ENCODE measurements at regions not wholly inside any gene's neighbourhood (a gene's known extent, or its start where the extent isn't known, plus 50 kb on each side); places are given as distances from the start of the nearest gene placed in this dataset.
A peak's percentile ranks its signal among the peaks of the same experiment; 100 is the strongest.

DNA sequence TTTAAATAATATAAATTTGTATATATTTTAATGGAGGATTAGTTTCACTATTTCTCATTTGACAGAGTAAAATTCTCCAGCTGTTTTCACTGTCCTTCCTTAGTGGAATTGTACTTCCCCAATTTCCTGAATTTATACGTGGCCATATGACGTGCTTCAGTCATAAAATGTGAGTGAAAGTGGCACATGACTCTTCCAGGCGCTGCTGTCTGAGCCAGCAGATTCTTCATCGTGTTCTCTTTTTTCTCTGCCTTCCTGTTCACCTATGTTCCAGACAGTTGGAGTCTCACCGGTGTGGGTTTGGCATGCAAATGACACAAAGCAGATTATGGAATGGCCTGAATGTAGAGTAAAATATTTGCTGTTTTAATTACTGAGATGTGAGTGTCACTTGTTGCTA lies 684.1 kb downstream of the SEMA5A start:
- Histone ChIP-seq H3K4me2 (no peak overlapping the region), H3K79me2 (ENCODE audit: low read depth) (no peaks in the 10 kb centered on the region), H3F3A (ENCODE audit: low read depth) (no peaks in the 10 kb centered on the region), H3K4me3 (no peak overlapping the region), H3K9ac (no peak overlapping the region), H2AFZ (replicated peaks) (no peak overlapping the region), H3K4me1 (peaks cover 7% of the 10 kb centered on the region), H3K9me3 (ENCODE audit: low read depth) (no peaks in the 10 kb centered on the region), H3K36me3 (no peaks in the 10 kb centered on the region), H3K27me3 (no peaks in the 10 kb centered on the region), H3K27ac (no peak overlapping the region), H4K20me1 (ENCODE audit: low read depth) (no peaks in the 10 kb centered on the region)
- peaks cover 2% of the 10 kb centered on the region for H3K27me3 Mint-ChIP-seq (ENCODE audit: insufficient read depth, low read depth)
- no peak overlapping the region for H3K4me3 Mint-ChIP-seq
- DNase-seq (ENCODE audit: low spot score): no peak
- peaks cover 2% of the 10 kb centered on the region for H3K9me3 Mint-ChIP-seq
- peaks cover 3% of the 10 kb centered on the region for H3K4me1 Mint-ChIP-seq
- H3K36me3 Mint-ChIP-seq: no peaks in the 10 kb centered on the region
- no peak overlapping the region for H3K27ac Mint-ChIP-seq
- TF ChIP-seq EZH2phosphoT487 (IDR thresholded peaks at IDR 0.05): no peak
- no peak for TF ChIP-seq EZH2 (IDR thresholded peaks at IDR 0.05)
- TF ChIP-seq, protein P1, sequence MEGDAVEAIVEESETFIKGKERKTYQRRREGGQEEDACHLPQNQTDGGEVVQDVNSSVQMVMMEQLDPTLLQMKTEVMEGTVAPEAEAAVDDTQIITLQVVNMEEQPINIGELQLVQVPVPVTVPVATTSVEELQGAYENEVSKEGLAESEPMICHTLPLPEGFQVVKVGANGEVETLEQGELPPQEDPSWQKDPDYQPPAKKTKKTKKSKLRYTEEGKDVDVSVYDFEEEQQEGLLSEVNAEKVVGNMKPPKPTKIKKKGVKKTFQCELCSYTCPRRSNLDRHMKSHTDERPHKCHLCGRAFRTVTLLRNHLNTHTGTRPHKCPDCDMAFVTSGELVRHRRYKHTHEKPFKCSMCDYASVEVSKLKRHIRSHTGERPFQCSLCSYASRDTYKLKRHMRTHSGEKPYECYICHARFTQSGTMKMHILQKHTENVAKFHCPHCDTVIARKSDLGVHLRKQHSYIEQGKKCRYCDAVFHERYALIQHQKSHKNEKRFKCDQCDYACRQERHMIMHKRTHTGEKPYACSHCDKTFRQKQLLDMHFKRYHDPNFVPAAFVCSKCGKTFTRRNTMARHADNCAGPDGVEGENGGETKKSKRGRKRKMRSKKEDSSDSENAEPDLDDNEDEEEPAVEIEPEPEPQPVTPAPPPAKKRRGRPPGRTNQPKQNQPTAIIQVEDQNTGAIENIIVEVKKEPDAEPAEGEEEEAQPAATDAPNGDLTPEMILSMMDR (IDR thresholded peaks at IDR 0.05): no peak

DNA sequence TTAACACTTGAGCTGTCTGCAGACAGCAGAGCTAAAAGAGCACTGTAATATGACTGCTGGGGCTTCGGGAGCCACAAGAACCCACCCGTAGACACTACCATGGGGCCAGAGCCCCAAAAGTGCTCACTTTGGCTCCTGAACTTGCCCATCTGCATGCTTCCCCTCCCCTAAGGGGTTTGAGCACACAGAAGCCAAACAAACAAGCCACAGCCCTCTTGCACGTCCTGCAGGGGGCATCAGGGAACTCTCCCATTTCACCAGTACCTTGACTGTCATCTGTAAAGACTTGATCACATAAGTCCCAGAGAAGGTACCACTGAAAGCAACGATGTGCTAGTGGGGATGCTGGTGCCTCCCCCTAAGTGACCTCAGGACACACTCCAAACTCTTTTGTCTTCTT lies 681.8 kb downstream of the SEMA5A start:
- Histone ChIP-seq H2AFZ (replicated peaks) (no peak overlapping the region), H3K4me3 (no peak overlapping the region), H4K20me1 (ENCODE audit: low read depth) (no peaks in the 10 kb centered on the region), H3K9me3 (ENCODE audit: low read depth) (no peaks in the 10 kb centered on the region), H3F3A (ENCODE audit: low read depth) (no peaks in the 10 kb centered on the region), H3K27me3 (no peaks in the 10 kb centered on the region), H3K27ac (no peak overlapping the region), H3K9ac (no peak overlapping the region), H3K36me3 (no peaks in the 10 kb centered on the region), H3K79me2 (ENCODE audit: low read depth) (no peaks in the 10 kb centered on the region), H3K4me2 (no peak overlapping the region), H3K4me1 (peaks cover 7% of the 10 kb centered on the region)
- H3K36me3 Mint-ChIP-seq: no peaks in the 10 kb centered on the region
- peaks cover 2% of the 10 kb centered on the region for H3K27me3 Mint-ChIP-seq (ENCODE audit: insufficient read depth, low read depth)
- peaks cover 3% of the 10 kb centered on the region for H3K4me1 Mint-ChIP-seq
- H3K9me3 Mint-ChIP-seq: peaks cover 2% of the 10 kb centered on the region
- no peak overlapping the region for H3K4me3 Mint-ChIP-seq
- no peak for TF ChIP-seq EZH2 (IDR thresholded peaks at IDR 0.05)
- TF ChIP-seq, protein P1 (IDR thresholded peaks at IDR 0.05): peak; percentile 65
- DNase-seq (ENCODE audit: low spot score): peak; percentile 56
- no peak overlapping the region for H3K27ac Mint-ChIP-seq

DNA sequence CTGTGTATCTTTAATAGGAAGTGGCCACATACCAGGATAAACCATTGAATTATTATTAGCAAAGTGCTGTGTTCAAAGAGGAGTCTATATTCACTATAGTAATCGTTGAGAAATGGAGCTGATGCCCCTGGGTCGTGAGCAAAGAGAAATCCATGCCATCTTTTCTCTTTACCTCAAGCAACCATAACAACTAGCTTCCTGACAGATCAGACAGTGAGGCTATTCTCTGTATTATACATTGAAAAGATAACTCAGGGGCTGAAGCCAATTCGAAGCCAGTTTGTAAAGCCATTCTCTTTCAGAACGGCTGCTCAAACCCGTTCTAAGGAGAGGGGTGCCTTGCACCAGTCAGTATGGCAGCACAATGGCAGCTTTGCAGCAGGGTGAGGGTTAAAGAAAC lies 680.6 kb downstream of the SEMA5A start:
- Mint-ChIP-seq H3K27me3 (ENCODE audit: insufficient read depth, low read depth) (peaks cover 2% of the 10 kb centered on the region), H3K4me1 (peaks cover 3% of the 10 kb centered on the region), H3K27ac (no peak overlapping the region), H3K36me3 (no peaks in the 10 kb centered on the region), H3K9me3 (peaks cover 2% of the 10 kb centered on the region), H3K4me3 (no peak overlapping the region)
- Histone ChIP-seq H3K79me2 (ENCODE audit: low read depth) (no peaks in the 10 kb centered on the region), H3K36me3 (no peaks in the 10 kb centered on the region), H3K9ac (no peak overlapping the region), H3K27me3 (no peaks in the 10 kb centered on the region), H3K27ac (no peak overlapping the region), H3K9me3 (ENCODE audit: low read depth) (no peaks in the 10 kb centered on the region), H3K4me2 (peak overlapping the region; percentile 3), H3K4me1 (peaks cover 7% of the 10 kb centered on the region), H2AFZ (replicated peaks) (peak overlapping the region; percentile 83), H4K20me1 (ENCODE audit: low read depth) (no peaks in the 10 kb centered on the region), H3K4me3 (no peak overlapping the region), H3F3A (ENCODE audit: low read depth) (no peaks in the 10 kb centered on the region)
- no peak for TF ChIP-seq EZH2 (IDR thresholded peaks at IDR 0.05)
- TF ChIP-seq EZH2phosphoT487 (IDR thresholded peaks at IDR 0.05): no peak
- TF ChIP-seq, protein P1 (IDR thresholded peaks at IDR 0.05): no peak
- no peak for DNase-seq (ENCODE audit: low spot score)
